ENCODE measurements at regions not wholly inside any gene's neighbourhood (a gene's known extent, or its start where the extent isn't known, plus 50 kb on each side); places are given as distances from the start of the nearest gene placed in this dataset.

DNA sequence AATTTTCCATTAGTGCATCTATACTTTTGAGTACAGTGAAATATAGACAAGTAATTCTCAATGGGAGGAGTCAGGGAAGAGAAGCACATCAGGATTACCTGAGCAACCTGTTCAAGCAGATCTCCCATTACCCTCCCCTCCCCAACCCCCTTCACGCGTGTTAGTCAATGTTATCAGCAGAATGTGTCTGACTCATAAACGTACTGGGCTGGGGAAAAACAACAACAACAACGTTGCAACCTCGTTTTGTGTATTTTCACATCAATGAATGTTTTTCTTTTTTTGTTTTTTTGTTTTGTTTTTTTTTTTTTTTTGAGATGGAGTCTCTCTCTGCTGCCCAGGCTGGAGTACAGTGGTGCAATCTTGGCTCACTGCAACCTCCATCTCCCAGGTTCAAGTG lies 287.0 kb upstream of the STXBP5 start:
- TF ChIP-seq EGR1 (IDR thresholded peaks at IDR 0.05; ENCODE audit: low read depth in 2 of 2): no peak
- TF ChIP-seq, protein P1, sequence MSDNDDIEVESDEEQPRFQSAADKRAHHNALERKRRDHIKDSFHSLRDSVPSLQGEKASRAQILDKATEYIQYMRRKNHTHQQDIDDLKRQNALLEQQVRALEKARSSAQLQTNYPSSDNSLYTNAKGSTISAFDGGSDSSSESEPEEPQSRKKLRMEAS (IDR thresholded peaks at IDR 0.05): no peak
- TF ChIP-seq SP1 (IDR thresholded peaks at IDR 0.05): no peak
- TF ChIP-seq, protein P2, sequence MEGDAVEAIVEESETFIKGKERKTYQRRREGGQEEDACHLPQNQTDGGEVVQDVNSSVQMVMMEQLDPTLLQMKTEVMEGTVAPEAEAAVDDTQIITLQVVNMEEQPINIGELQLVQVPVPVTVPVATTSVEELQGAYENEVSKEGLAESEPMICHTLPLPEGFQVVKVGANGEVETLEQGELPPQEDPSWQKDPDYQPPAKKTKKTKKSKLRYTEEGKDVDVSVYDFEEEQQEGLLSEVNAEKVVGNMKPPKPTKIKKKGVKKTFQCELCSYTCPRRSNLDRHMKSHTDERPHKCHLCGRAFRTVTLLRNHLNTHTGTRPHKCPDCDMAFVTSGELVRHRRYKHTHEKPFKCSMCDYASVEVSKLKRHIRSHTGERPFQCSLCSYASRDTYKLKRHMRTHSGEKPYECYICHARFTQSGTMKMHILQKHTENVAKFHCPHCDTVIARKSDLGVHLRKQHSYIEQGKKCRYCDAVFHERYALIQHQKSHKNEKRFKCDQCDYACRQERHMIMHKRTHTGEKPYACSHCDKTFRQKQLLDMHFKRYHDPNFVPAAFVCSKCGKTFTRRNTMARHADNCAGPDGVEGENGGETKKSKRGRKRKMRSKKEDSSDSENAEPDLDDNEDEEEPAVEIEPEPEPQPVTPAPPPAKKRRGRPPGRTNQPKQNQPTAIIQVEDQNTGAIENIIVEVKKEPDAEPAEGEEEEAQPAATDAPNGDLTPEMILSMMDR (IDR thresholded peaks at IDR 0.05; ENCODE audit: low read depth, low read length, missing input control): no peak
- TF ChIP-seq FOXA1 (IDR thresholded peaks at IDR 0.05): no peak
- no peak for TF ChIP-seq RXRA (IDR thresholded peaks at IDR 0.05)
- TF ChIP-seq, protein P3, sequence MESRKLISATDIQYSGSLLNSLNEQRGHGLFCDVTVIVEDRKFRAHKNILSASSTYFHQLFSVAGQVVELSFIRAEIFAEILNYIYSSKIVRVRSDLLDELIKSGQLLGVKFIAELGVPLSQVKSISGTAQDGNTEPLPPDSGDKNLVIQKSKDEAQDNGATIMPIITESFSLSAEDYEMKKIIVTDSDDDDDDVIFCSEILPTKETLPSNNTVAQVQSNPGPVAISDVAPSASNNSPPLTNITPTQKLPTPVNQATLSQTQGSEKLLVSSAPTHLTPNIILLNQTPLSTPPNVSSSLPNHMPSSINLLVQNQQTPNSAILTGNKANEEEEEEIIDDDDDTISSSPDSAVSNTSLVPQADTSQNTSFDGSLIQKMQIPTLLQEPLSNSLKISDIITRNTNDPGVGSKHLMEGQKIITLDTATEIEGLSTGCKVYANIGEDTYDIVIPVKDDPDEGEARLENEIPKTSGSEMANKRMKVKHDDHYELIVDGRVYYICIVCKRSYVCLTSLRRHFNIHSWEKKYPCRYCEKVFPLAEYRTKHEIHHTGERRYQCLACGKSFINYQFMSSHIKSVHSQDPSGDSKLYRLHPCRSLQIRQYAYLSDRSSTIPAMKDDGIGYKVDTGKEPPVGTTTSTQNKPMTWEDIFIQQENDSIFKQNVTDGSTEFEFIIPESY (IDR thresholded peaks at IDR 0.05): no peak
